Pons (tissue), 1 donor: ENCODE measurements at regions not wholly inside any gene's neighbourhood (a gene's known extent, or its start where the extent isn't known, plus 50 kb on each side); places are given as distances from the start of the nearest gene placed in this dataset.
A peak's percentile ranks its signal among the peaks of the same experiment; 100 is the strongest.
"Not testable (repeated sequence)": the region's sequence is repeated elsewhere in the genome, so short reads cannot be mapped to it uniquely, and the experiment has no call there.

Experiments used
- DNase-seq: peaks from one replicate; pipeline ENCODE4 v3.0.0-alpha.2; 2016; ENCODE audit warnings: low spot score

GRCh38 chr3:184477940-184478339 is 83.6 kb upstream of the EPHB3 start:
- no peak for DNase-seq

DNA sequence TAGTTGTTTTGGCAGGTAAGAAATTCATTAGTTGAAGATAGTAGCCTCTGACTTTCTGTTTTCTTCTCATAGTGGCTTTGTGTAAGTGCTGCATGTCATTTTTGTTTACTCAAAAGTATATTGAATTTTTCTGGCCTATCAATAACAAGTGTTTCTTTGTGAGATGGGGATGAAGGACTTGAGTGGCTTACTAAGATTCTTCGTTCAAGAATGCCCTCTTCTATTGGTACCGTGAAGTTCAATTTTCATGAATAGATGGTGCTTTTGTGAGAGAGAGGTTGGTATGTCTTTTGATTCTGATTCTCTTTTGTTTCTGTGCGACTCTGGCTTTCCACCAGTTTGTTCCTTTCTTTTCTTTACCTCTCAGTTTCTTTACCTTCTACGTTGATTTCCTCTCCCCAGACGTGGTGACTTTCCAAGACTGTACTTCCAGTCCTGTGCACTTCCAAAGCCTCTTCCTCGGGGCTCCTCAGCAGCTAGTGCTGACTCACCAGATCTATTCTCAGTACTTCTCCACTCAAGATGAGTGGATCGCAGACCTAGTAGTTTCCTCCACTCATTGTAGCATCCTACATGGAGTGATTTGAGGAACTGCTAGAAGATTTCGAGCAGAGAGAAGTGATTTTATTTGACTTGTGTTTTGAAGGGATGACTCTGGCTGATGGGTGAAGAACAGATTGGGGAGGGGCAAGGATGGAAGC is 82.0 kb upstream of the EPHB3 start:
- peak; percentile 39 for DNase-seq

- DNase-seq, result no peak
Observed at GRCh38 chr3:184480831-184481230, 80.8 kb upstream of the EPHB3 start.

DNA sequence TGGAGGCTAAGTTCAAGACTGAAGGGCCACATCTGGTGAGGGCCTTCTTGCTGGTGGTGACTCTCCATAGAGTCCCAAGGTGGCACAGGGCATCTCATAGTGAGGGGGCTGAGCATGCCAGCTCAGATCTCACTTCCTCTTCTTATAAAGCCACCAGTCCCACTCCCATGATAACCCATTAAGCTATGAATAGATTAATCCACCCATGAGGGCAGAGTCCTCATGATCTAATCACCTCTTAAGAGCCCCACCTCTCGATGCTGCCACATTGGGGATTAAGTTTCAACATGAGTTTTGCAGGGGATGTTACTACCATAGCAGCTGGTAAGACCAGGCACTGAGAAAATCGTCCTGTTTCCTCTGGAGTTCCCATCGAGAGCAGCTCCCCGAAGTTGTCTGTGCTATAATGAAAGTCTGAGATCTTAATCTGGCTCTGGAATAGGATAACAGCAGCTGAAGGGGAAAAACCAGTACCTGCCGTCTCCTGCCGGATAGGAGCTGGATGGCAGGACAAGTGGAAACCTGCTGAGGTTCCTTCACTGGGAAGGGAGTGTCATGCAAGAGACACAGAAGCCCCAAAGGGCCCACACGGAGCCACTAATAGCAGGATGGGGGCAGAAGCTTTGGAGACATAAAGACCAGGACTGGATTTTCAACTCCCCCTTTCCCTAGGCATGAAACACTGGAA is 79.5 kb upstream of the EPHB3 start:
- DNase-seq, result no peak

DNA sequence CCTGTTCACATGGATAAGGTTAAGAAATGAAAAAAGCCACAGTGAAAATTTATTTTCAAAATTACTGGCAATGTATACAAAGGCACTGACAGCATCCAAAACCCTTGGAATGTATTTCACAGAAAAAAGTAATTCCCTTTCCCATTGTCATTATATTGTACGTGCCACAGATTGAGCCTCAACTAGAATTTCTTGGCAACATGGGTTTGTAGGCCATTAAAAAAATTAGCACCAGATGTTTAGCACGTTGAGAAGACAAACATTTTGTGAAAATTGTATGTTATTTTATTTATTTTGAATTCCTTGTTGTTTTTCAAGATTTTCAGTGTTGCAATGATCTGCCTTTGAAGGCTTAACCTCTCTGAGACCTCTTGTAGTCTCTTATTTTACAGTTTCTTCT is 76.3 kb upstream of the EPHB3 start:
- no peak for DNase-seq

DNA sequence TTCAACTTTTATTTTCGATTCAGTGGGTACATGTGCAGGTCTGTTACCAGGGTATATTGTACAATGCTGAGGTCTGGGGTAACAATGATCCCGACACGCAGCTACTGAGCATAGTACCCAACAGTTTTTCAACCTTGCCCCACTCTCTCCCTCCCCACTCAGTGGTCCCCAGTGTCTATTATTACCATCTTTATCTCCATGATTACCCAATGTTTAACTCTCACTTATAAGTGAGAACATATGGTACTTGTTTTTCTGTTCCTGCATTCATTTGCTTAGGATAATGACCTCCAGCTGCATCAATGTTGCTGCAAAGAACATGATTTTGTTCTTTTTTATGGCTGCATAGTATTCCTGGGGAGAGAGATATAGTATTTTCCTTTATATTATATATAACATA is 75.7 kb upstream of the EPHB3 start:
- DNase-seq, result no peak

DNA sequence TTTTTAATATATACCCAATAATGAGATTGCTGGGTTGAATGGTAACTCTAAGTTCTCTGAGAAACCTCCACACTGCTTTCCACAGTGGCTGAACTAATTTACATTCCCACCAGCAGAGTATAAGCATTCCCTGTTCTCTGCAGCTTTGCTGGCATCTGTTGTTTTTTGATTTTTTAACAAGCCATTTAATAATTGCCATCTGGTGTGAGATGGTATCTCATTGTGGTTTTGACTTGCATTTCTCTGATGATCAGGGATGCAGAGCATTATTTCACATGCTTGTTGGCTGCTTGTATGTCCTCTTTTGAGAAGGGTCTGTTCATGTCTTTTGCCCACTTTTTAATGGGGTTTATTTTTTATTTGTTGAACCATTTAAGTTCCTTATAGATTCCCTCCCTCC is 75.0 kb upstream of the EPHB3 start:
- DNase-seq, result no peak

DNA sequence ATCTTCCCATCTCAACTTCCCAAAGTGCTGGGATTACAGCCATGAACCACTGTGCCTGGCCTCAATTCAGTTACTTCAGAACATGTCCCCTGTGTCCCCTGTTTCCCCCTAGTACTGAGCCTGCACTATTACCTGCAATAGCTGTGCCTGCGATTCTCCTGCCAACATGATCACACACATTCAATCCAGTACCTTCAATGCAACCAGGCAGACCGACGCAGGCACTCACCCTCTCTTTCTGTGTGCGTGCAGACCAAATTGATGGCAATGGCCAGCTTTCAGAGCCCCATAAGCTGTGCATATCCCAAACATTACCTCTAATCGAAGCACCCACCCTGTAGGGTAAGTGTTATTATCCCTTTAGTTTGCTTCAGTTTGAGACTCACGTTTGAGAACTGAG is 73.0 kb upstream of the EPHB3 start:
- DNase-seq, result no peak

GRCh38 chr3:184489268-184489841 is 72.2 kb upstream of the EPHB3 start:
- no peak for DNase-seq

DNA sequence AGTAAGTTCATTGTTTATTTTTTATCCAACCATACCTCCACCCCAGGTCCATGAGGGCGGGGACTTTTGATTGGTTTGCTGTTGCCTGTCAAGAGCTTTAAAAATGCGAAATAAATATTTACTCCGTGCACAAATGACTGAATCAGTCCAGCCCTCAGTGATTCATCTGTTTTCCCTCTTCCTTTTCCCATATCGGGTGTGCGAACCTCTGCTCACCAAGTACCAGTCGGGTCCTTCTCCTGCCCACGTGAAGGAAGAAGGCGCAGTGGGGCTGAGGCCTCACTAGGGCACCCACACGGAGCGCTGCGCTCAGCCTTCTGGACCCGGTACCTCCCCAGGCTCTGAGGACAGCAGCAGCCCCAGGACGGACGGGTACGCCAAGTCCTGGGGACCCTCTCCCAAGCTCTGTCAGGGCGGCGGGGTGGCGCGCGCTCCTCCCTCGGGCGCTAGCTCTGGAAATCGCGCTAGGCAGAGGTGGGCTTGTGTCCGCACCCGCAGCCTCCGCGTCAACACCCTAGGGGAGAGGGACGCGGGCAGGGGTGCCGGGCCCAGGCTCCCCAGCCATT is 70.5 kb upstream of the EPHB3 start:
- no peak for DNase-seq

- peak; percentile 4 for DNase-seq
Observed at GRCh38 chr3:184491867-184492615, 69.5 kb upstream of the EPHB3 start.

DNA sequence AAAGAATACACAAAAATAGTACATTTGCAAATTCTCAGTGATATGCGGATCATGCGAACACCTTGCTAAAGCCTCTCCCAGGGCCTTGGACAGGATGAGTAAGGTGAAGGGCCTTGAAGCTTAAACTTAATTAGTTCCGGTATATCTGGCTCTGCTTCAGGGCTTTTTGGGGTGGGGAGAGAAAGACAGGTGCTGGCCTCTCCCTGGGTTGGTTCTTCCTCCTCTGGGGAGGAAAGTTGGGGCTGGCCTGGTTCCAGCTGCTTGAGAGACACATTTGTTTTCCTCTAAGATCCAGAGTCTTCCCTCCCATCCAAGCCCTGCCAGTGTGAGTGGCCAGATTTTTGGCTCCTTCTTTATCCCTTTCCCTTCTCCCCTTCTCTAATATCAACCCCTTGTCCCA is 64.7 kb upstream of the EPHB3 start:
- no peak for DNase-seq

DNA sequence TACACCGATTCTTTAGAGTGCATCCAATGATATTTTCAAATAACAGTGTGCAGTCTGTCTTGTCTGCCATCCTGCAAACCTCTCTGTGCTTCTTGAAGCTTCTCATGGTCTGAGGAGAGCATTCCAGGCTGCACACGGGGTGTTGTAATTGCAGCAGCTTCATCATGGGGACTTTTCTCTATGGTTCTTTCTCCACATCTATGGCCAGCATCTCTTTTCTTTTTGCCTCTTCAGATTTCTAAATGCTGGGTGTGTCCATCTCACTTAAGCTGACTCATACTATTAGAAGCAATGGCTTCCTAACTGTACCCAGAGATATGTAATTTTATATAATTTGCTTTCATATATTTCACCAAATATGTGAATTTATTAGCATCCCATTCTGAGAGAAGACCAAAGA is 63.8 kb upstream of the EPHB3 start:
- no peak for DNase-seq

- DNase-seq, result peak; percentile 18
Observed at GRCh38 chr3:184498986-184499606, 62.5 kb upstream of the EPHB3 start.

GRCh38 chr3:184500344-184500923 is 61.2 kb upstream of the EPHB3 start:
- DNase-seq, result no peak

DNA sequence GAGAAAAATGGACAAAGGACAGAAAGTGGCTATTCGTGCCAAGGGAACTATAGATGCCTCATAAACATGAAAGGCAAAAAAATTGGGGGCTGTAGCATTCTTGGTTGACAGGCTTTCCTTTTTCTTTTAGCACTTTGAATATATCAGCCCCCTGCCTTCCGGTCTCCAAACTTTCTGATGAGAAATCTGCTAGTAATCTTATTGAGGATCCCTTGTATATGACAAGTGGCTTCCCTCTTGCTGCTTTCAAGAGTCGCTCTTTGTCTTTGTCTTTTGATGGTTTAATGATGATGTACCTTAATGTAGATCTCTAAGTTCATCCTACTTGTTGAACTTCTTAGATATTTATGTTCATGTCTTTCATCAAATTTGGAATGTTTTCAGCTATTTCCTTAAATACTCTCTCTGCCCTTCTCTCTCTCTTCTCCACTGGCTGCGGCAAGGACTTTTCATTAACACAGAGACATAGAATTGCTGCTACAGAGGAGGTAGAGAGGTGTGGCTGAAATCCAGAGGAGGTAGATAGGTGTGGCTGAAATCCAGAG is 59.4 kb upstream of the EPHB3 start:
- no peak for DNase-seq

DNA sequence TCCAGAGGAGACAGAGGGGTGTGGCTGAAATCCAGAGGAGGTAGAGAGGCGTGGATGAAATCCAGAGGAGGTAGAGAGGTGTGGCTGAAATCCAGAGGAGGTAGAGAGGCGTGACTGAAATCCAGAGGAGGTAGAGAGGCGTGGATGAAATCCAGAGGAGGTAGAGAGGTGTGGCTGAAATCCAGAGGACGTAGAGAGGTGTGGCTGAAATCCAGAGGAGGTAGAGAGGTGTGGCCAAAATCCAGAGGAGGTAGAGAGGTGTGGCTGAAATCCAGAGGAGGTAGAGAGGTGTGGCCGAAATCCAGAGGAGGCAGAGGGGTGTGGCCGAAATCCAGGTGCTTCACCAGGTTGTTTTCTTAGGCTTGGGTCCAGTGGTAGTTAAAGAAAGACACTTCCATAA is 58.7 kb upstream of the EPHB3 start:
- DNase-seq, result not testable (repeated sequence)

DNA sequence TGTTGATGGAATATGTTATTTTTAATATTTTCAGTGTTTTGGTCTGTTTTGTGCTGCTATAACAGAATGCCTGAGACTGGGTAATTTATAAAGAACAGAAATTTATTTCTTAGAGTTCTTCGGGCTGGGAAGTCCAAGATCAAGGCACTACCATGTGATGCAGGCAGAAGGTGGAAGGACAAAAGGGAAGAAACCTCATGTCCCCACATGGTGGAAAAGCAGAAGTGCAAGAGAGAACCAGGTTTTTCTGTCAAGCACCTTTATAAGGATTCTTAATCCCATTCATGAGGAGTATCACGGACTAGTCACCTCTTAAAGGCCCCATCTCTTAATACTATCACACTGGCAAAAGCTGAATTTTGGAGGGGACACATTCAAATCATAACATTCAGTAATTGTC is 57.9 kb upstream of the EPHB3 start:
- no peak for DNase-seq

DNA sequence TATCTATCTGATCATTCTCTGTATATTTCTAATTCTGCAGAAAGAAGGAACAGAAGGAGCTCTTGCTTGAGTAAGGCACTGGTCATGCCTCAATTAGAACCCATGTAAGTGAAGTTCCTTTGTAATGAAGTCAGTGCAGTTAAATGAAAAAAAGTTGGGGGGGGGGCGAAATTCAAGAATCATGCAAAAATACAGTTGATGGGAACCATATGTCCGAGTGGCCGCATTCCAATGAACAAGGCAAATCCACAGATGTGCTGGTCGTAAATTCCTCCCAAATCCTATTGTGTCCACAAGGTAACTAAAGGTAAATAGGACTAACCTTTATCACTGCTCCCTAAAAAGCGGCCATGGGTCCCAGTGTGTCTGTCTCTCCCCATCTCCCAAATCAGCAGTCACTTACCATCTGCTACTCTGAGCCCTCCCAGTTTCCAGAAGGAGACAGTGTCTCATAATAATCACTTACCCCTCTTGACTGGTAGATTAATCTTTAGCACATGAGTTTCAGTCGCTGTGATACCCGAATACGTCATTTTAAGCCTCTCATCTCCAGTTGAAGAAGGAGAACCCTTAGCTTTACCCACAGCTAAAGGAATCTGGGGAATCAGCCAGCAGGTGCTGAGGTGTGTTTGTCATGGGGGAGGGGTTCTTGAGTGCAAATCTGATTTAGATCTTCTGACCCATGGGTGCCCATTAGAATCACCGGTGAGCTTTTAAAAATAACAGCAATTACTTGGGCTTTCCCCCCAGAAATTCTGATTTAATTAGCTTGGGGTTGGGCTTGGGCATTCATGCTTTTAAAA is 56.3 kb upstream of the EPHB3 start:
- no peak for DNase-seq

DNA sequence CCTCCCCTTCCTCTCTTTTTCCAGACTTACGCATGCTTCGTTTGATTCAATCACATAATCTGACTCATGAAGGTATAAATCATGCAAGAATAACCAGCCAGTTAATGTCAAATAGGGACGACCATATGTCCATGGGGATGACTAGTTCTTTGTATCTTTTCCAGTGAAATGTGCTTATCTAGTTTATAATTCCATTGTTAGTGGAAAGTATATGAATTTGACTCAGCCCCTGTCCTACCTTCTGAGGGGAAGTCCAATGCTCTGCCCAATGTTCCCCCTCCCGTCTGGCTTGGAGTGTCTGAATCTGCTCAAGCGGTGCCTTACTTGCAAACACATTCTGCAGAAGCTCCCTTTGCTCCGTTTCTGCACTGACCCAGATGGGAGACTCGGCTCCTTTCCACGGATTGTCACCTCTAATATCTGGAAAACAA is 55.0 kb upstream of the EPHB3 start:
- no peak for DNase-seq
